Peyer's patch (tissue), 4 donors: ENCODE measurements at regions not wholly inside any gene's neighbourhood (a gene's known extent, or its start where the extent isn't known, plus 50 kb on each side); places are given as distances from the start of the nearest gene placed in this dataset.

ENCODE experiments used
- CTCF ChIP-seq, 6 experiments: fragments of 450-650 bp in 4 of 6; fragments of 200-600 bp in 2 of 6; sonication (generic) in 1 of 6; IDR thresholded peaks; one replicate each; pipeline ENCODE4 v1.5.1; 2017 to 2019; ENCODE audit warnings: antibody characterized with exemption in 6 of 6, mild to moderate bottlenecking in 3 of 6, moderate library complexity in 1 of 6
- POLR2A ChIP-seq, 2 donors: fragments of 450-650 bp; IDR thresholded peaks; one replicate each; pipeline ENCODE4 v1.5.1; 2017; ENCODE audit warnings: antibody characterized with exemption in 2 of 2, mild to moderate bottlenecking in 2 of 2, moderate library complexity in 2 of 2

GRCh38 chr2:181131584-181131983, 151.2 kb downstream of the UBE2E3 start:
- TF ChIP-seq CTCF (IDR thresholded peaks at IDR 0.05) (no peak), POLR2A (IDR thresholded peaks at IDR 0.05) (no peak)
